ENCODE measurements at regions not wholly inside any gene's neighbourhood (a gene's known extent, or its start where the extent isn't known, plus 50 kb on each side); places are given as distances from the start of the nearest gene placed in this dataset.

- H3K27me3 ChIP-seq (ENCODE audit: low read depth): no peaks in the 10 kb centered on the region
- no peaks in the 10 kb centered on the region for H3K36me3 ChIP-seq
- intact Hi-C loops (cut with DNase I): no loop called here
- no peak for TF ChIP-seq CTCF (IDR thresholded peaks at IDR 0.05)
- H3K4me1 ChIP-seq: peaks cover 22% of the 10 kb centered on the region
- no peak overlapping the region for H3K27ac ChIP-seq
- ATAC-seq: no peak
- H3K4me3 ChIP-seq: no peak overlapping the region
- DNase-seq: no peak
- no peaks in the 10 kb centered on the region for H3K9me3 ChIP-seq
Observed at GRCh38 chr5:61281686-61282085, 50.4 kb upstream of the ZSWIM6 start.
